NCI-H1417 (cell line): ENCODE measurements at regions not wholly inside any gene's neighbourhood (a gene's known extent, or its start where the extent isn't known, plus 50 kb on each side); places are given as distances from the start of the nearest gene placed in this dataset.
"Not testable (repeated sequence)": the region's sequence is repeated elsewhere in the genome, so short reads cannot be mapped to it uniquely, and the experiment has no call there.

ENCODE experiments used
- DNase-seq, 3 experiments: peaks; one replicate each; lab custom pipeline; 2025; lab: John Stamatoyannopoulos, UW

GRCh38 chr2:183614799-183615435 is 490.7 kb downstream of the NUP35 start:
- DNase-seq: peak in 2 of 3 experiments; percentile 12 to 39

- DNase-seq: no peak
Measured at GRCh38 chr2:183623227-183623626, 499.0 kb downstream of the NUP35 start.

- no peak for DNase-seq
Measured at GRCh38 chr2:183630964-183631363, 506.7 kb downstream of the NUP35 start.

GRCh38 chr2:183656121-183656520 is 531.9 kb downstream of the NUP35 start:
- DNase-seq: no peak

GRCh38 chr2:183665425-183665824 is 541.2 kb downstream of the NUP35 start:
- DNase-seq: peak; percentile 84 to 99 (median 86)

- DNase-seq: peak in 1 of 3 experiments; percentile 58
Measured at GRCh38 chr2:183666031-183666430, 541.8 kb downstream of the NUP35 start.

GRCh38 chr2:183671233-183671632 is 547.0 kb downstream of the NUP35 start:
- no peak for DNase-seq

- peak in 1 of 3 experiments; percentile 20 for DNase-seq
Measured at GRCh38 chr2:183678908-183679307, 554.7 kb downstream of the NUP35 start.

GRCh38 chr2:183680573-183680972 is 556.3 kb downstream of the NUP35 start:
- DNase-seq: no peak

- DNase-seq: no peak
Measured at GRCh38 chr2:183684686-183685085, 560.4 kb downstream of the NUP35 start.

- DNase-seq: no peak
Measured at GRCh38 chr2:183696028-183696427, 571.8 kb downstream of the NUP35 start.

GRCh38 chr2:183709829-183710228 is 585.6 kb downstream of the NUP35 start:
- no peak for DNase-seq

GRCh38 chr2:183718246-183718645 is 594.0 kb downstream of the NUP35 start:
- no peak for DNase-seq

- DNase-seq: no peak
Measured at GRCh38 chr2:183723278-183723677, 599.0 kb downstream of the NUP35 start.

- no peak for DNase-seq
Measured at GRCh38 chr2:183729380-183729779, 605.1 kb downstream of the NUP35 start.

- DNase-seq: no peak
Measured at GRCh38 chr2:183740241-183740640, 616.0 kb downstream of the NUP35 start.

GRCh38 chr2:183752571-183752970 is 628.3 kb downstream of the NUP35 start:
- no peak for DNase-seq

GRCh38 chr2:183759033-183759432 is 634.8 kb downstream of the NUP35 start:
- no peak for DNase-seq

- DNase-seq: no peak
Measured at GRCh38 chr2:183773775-183774174, 649.5 kb downstream of the NUP35 start.

GRCh38 chr2:183780072-183780471 is 655.8 kb downstream of the NUP35 start:
- DNase-seq: no peak

GRCh38 chr2:183782436-183782835 is 658.2 kb downstream of the NUP35 start:
- DNase-seq: no peak

- not testable (repeated sequence) for DNase-seq
Measured at GRCh38 chr2:183788796-183789195, 664.6 kb downstream of the NUP35 start.

- DNase-seq: not testable (repeated sequence)
Measured at GRCh38 chr2:183792165-183792924, 668.1 kb downstream of the NUP35 start.

GRCh38 chr2:183798535-183798934 is 674.3 kb downstream of the NUP35 start:
- DNase-seq: no peak
